ENCODE measurements at regions not wholly inside any gene's neighbourhood (a gene's known extent, or its start where the extent isn't known, plus 50 kb on each side); places are given as distances from the start of the nearest gene placed in this dataset.

DNA sequence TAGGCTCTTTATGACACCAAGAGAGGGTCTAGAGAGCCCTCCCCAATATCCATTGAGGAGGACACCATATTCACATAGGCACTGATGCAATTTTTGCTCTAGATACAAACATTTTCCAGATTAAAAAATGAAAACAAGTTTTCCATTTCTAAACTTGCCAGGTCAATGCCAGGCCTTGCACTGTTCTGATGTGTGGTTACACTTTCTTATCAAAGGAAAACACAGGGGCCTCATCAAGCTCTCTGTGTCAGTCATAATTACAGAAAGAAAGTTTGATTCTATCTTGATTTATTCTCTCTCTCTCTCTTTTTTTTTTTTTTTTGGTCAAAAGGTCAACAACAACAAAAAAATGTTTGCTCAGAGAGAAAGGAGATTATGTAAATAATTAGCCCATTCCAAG, 80.2 kb upstream of the ACSL4 start:
- TF ChIP-seq, protein P1, sequence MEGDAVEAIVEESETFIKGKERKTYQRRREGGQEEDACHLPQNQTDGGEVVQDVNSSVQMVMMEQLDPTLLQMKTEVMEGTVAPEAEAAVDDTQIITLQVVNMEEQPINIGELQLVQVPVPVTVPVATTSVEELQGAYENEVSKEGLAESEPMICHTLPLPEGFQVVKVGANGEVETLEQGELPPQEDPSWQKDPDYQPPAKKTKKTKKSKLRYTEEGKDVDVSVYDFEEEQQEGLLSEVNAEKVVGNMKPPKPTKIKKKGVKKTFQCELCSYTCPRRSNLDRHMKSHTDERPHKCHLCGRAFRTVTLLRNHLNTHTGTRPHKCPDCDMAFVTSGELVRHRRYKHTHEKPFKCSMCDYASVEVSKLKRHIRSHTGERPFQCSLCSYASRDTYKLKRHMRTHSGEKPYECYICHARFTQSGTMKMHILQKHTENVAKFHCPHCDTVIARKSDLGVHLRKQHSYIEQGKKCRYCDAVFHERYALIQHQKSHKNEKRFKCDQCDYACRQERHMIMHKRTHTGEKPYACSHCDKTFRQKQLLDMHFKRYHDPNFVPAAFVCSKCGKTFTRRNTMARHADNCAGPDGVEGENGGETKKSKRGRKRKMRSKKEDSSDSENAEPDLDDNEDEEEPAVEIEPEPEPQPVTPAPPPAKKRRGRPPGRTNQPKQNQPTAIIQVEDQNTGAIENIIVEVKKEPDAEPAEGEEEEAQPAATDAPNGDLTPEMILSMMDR (IDR thresholded peaks at IDR 0.05): no peak
- no peak for TF ChIP-seq POLR2A (IDR thresholded peaks at IDR 0.05)
